ENCODE measurements at regions not wholly inside any gene's neighbourhood (a gene's known extent, or its start where the extent isn't known, plus 50 kb on each side); places are given as distances from the start of the nearest gene placed in this dataset.
"Not testable (repeated sequence)": the region's sequence is repeated elsewhere in the genome, so short reads cannot be mapped to it uniquely, and the experiment has no call there.

DNA sequence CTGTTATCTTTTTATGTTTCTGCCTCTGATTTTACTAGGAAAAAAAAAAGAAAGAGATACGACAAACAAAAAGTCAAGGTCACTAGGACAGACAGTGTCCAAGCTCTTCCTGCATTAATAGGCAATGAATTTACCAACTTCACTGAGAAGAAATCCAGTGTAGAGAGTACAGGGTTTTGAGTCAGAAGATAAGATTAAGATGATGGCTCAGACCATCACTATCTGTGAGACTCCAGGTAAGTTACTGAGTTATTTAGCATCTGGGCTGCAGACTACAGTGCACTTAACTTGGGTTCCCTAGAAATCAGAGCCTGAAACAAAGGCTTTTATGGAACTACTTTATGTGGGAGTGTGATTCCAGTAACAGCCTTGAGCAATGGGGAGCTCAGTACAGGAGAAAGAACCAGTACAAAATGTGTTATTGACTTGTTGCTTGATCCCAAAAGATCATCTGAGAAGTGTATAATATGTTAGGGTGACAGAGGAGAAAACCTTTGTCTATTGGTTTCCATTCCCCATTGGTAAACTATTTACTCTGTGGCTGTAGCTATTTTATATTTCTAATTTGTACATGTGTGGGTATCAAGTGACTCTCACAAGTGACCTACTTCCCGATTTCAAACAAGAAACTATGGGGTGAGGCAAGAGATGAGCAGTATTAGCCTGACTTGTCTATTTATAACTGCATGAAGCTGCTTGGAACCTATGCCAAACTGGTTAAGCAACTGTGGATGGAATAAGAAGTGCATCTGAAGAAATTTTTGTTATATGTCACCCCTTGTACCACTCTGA, 395.8 kb downstream of the RAB38 start:
- Histone ChIP-seq H3K27ac (no peak overlapping the region), H3K27me3 (ENCODE audit: low read depth) (no peaks in the 10 kb centered on the region), H3K4me3 (no peak overlapping the region), H3K36me3 (no peaks in the 10 kb centered on the region), H3K9me3 (no peaks in the 10 kb centered on the region), H3K4me1 (no peaks in the 10 kb centered on the region)
- DNase-seq, result no peak
- TF ChIP-seq, protein P1, sequence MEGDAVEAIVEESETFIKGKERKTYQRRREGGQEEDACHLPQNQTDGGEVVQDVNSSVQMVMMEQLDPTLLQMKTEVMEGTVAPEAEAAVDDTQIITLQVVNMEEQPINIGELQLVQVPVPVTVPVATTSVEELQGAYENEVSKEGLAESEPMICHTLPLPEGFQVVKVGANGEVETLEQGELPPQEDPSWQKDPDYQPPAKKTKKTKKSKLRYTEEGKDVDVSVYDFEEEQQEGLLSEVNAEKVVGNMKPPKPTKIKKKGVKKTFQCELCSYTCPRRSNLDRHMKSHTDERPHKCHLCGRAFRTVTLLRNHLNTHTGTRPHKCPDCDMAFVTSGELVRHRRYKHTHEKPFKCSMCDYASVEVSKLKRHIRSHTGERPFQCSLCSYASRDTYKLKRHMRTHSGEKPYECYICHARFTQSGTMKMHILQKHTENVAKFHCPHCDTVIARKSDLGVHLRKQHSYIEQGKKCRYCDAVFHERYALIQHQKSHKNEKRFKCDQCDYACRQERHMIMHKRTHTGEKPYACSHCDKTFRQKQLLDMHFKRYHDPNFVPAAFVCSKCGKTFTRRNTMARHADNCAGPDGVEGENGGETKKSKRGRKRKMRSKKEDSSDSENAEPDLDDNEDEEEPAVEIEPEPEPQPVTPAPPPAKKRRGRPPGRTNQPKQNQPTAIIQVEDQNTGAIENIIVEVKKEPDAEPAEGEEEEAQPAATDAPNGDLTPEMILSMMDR (IDR thresholded peaks at IDR 0.05), result no peak
- ATAC-seq, result peak; percentile 28 to 45
- intact Hi-C loops (cut with DNase I), result no loop called here

DNA sequence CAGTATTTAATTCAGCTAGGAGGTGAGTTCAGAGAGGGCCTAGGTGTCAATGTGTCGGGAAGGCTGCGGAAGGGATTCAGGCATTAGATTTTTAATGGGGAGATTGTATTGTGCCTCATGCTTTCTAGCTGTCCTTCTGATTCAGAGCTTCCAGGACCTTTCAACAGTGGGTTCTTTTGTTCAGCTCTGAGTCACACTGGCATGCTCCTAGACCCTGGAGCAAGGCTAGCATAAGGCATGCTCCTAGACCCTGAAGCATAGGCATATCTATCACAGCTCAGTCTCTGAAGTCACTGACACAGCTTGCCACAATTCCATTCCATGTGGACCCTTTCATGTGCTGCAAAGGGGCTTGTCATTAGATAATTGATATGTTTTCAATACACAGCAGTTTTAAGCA, 396.9 kb downstream of the RAB38 start:
- Histone ChIP-seq H3K36me3 (no peaks in the 10 kb centered on the region), H3K4me1 (no peaks in the 10 kb centered on the region), H3K27ac (no peak overlapping the region), H3K27me3 (ENCODE audit: low read depth) (no peaks in the 10 kb centered on the region), H3K9me3 (no peaks in the 10 kb centered on the region), H3K4me3 (no peak overlapping the region)
- TF ChIP-seq, protein P1 (IDR thresholded peaks at IDR 0.05), result no peak
- DNase-seq, result no peak
- intact Hi-C loops (cut with DNase I), result no loop called here
- no peak for ATAC-seq

DNA sequence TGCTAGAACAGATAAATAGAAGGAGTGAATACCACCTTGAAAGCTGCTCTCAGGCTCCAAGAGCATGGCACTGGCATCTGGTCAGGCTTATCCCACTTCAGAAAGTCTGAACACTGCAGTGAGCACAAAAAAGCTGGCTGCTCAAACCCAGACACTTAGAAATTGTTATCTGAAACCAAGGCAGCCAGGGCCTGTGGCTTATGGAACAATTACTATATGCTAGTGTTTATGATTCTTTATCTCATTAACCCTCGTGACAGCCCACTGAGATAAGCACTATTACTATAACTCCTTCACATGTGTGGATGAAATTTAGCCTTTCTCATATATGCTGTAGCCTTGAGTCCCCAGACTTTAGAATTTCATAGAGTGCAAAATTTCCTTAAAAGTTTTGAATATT, 400.2 kb downstream of the RAB38 start:
- ATAC-seq (no peak), DNase-seq (no peak)
- Histone ChIP-seq H3K4me3 (no peak overlapping the region), H3K27me3 (ENCODE audit: low read depth) (no peaks in the 10 kb centered on the region), H3K36me3 (no peaks in the 10 kb centered on the region), H3K4me1 (no peaks in the 10 kb centered on the region), H3K27ac (no peak overlapping the region), H3K9me3 (no peaks in the 10 kb centered on the region)
- TF ChIP-seq, protein P1 (IDR thresholded peaks at IDR 0.05), result no peak
- intact Hi-C loops (cut with DNase I), result no loop called here

DNA sequence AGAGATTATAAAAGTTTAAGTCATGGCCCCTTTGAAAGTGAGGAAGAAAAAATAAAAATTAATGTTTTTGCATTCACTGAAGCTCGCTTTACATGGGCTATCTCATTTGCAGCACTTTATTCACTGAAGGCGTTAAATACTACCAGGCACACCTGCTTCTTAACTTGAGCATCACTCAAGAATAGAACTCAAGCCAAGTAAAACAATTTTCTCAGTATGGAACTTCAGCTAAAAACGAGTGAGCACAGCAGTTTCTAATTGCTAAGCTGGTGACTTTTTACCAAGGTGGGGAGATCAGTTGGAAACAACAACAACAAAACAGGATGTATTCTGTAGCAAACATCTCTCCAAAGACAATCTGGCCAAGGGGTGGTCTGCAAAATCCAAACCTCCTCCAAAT, 405.6 kb downstream of the RAB38 start:
- H3K4me3 ChIP-seq, result no peak overlapping the region
- no peaks in the 10 kb centered on the region for H3K4me1 ChIP-seq
- DNase-seq (no peak), ATAC-seq (peak in 1 of 2 donors; percentile 79)
- TF ChIP-seq, protein P1 (IDR thresholded peaks at IDR 0.05), result no peak
- no peaks in the 10 kb centered on the region for H3K9me3 ChIP-seq
- intact Hi-C loops (cut with DNase I), result no loop called here
- no peaks in the 10 kb centered on the region for H3K36me3 ChIP-seq
- H3K27ac ChIP-seq, result no peak overlapping the region
- no peaks in the 10 kb centered on the region for H3K27me3 ChIP-seq (ENCODE audit: low read depth)

DNA sequence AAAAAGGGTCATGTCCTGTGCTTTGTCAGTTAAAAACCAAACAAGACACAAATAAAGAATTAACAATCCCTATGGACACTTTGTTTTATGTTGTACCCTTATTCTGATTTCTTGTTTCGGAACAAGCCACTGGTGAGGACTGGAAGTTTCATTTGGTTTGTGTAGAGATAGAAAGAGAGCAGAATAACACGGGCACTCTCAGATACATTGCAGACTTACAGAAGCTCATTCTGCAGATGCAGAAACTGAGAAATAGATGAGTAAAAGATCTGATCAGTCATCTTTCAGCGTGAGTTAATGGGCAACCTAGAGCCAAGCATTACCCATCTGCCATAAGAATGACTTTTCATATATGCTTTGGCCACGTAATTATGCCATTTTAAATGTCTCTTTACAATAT, 407.6 kb downstream of the RAB38 start:
- Histone ChIP-seq H3K27me3 (ENCODE audit: low read depth) (no peaks in the 10 kb centered on the region), H3K9me3 (no peaks in the 10 kb centered on the region), H3K36me3 (no peaks in the 10 kb centered on the region), H3K4me1 (no peaks in the 10 kb centered on the region), H3K27ac (no peak overlapping the region), H3K4me3 (no peak overlapping the region)
- intact Hi-C loops (cut with DNase I), result no loop called here
- DNase-seq (no peak), ATAC-seq (no peak)
- TF ChIP-seq, protein P1 (IDR thresholded peaks at IDR 0.05), result no peak

DNA sequence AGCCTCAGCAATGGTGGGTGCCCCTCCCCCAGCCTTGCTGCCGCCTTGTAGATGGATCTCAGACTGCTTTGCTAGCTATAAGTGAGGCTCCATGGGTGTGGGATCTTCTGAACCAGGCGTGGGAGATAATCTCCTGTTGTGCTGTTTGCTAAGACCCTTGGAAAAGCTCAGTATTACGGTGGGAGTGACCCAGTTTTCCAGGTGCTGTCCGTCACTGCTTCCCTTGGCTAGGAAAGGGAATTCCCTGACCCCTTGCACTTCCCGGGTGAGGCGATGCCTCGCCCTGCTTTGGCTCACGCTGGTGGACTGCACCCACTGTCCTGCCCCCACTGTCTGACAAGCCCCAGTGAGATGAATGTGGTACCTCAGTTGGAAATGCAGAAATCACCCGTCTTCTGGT, 411.2 kb downstream of the RAB38 start:
- H3K27ac ChIP-seq; H3K4me3 ChIP-seq; H3K36me3 ChIP-seq; H3K27me3 ChIP-seq (ENCODE audit: low read depth); H3K9me3 ChIP-seq; intact Hi-C loops (cut with DNase I); ATAC-seq; H3K4me1 ChIP-seq: not testable (repeated sequence)
- peak; percentile 41 for DNase-seq
